Upper lobe of left lung (tissue), 4 donors: ENCODE measurements at regions not wholly inside any gene's neighbourhood (a gene's known extent, or its start where the extent isn't known, plus 50 kb on each side); places are given as distances from the start of the nearest gene placed in this dataset.

Experiments
- POLR2A ChIP-seq, 4 donors: fragments of 450-650 bp; IDR thresholded peaks; one replicate each; pipeline ENCODE4 v1.5.1; 2016 to 2017; ENCODE audit warnings: antibody characterized with exemption in 4 of 4, mild to moderate bottlenecking in 2 of 4
- POLR2AphosphoS5 ChIP-seq, 2 donors: sonication (generic); formaldehyde crosslinking; IDR thresholded peaks; one replicate each; pipeline ENCODE4 v1.5.1; 2017; ENCODE audit warnings: antibody characterized with exemption in 2 of 2
- TF ChIP-seq, protein P1 (sequence below), 6 experiments: fragments of 450-650 bp in 4 of 6; fragments of 200-600 bp in 2 of 6; sonication (generic) in 2 of 6; IDR thresholded peaks; one replicate each; pipeline ENCODE4 v1.5.1; 2016 to 2019; ENCODE audit warnings: antibody characterized with exemption in 6 of 6

DNA sequence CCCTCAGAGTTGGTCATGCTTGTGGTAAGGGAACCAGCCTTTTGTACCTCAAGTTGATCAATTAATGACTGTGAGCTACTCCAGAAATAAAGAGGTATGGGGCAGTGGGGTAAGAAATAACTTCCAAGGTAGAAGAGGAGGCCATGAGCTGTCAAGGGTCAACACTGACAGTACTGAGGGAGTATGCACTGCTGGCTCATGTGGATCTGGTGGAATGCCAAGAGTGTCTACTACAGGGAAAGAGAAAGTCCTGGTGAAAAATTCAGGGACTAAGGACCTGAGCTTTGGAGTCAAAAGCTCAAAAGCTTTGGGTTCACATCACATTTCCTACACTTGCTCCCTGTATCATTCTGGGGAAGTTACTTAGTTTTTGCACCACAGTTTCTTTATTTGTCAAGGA is 154.9 kb downstream of the SEMA6D start:
- TF ChIP-seq, protein P1, sequence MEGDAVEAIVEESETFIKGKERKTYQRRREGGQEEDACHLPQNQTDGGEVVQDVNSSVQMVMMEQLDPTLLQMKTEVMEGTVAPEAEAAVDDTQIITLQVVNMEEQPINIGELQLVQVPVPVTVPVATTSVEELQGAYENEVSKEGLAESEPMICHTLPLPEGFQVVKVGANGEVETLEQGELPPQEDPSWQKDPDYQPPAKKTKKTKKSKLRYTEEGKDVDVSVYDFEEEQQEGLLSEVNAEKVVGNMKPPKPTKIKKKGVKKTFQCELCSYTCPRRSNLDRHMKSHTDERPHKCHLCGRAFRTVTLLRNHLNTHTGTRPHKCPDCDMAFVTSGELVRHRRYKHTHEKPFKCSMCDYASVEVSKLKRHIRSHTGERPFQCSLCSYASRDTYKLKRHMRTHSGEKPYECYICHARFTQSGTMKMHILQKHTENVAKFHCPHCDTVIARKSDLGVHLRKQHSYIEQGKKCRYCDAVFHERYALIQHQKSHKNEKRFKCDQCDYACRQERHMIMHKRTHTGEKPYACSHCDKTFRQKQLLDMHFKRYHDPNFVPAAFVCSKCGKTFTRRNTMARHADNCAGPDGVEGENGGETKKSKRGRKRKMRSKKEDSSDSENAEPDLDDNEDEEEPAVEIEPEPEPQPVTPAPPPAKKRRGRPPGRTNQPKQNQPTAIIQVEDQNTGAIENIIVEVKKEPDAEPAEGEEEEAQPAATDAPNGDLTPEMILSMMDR (IDR thresholded peaks at IDR 0.05) = no peak
- TF ChIP-seq POLR2A (IDR thresholded peaks at IDR 0.05) (no peak), POLR2AphosphoS5 (IDR thresholded peaks at IDR 0.05) (no peak)
